ENCODE measurements at regions not wholly inside any gene's neighbourhood (a gene's known extent, or its start where the extent isn't known, plus 50 kb on each side); places are given as distances from the start of the nearest gene placed in this dataset.

DNA sequence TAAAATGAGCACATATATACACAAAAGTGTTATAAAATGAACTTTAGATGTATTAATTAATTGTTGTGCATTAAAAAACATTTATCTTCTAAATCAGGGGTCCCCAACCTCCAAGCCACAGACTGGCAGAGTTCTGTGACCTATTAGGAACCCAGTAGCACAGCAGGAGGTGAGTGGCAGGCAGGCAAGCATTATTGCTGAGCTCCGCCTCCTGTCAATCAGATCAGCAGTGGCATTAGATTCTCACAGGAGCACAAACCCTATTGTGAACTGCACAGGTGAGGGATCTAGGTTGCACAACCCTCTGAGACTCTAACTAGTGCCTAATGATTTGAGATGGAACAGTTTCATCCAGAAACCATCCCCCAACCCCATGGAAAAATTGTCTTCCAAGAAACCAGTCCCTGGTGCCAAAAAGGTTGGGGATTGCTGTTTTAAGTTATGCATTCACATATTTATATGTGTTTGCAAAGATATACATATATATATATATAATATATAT is 583.7 kb downstream of the KCNJ2 start:
- DNase-seq = no peak

DNA sequence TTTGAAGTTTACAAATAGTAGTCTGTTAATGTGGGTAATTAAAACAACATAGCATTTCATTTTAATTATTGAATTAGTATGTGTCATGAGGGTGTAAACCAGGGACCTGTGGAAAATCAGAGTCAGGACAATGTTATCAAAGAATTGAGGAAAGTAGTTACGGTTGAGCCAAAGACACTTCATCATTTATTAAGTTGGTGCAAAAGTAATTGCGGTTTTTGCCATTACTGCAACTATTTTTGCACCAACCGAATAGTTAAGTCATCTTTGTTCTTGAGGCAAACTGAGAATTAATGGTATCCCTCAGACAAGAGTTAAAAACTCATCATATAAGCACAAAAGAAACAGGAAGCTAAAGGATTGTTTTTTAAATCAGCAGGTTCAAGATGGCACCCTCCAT is 593.7 kb downstream of the KCNJ2 start:
- no peak for DNase-seq

DNA sequence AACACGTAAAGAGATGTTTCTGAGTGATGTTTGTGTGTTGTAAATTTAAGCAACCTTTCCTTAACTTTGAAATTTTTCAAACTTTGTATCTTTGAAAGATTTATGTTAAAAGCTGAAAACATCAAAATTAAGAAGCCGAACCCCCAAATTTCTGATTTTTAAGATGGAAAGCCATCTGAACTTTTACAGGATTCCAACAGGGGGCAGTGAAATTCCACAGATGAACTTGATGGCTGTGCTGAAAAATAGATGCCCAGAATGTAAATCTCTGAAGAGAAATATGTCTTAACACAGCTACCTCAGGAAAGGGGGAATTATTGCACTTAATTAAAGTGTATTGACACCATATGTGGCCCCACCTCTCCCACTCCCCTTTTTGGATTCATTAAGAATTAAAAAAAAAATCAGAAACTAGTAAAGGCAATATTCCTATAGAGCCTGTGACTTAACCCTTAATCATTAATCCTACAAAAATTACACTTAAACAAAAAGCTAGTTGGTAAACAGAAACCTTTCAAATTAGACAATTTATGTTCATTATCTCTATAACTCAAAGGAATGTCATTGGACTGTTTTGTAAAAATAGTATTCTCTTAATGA is 597.9 kb downstream of the KCNJ2 start:
- no peak for DNase-seq

DNA sequence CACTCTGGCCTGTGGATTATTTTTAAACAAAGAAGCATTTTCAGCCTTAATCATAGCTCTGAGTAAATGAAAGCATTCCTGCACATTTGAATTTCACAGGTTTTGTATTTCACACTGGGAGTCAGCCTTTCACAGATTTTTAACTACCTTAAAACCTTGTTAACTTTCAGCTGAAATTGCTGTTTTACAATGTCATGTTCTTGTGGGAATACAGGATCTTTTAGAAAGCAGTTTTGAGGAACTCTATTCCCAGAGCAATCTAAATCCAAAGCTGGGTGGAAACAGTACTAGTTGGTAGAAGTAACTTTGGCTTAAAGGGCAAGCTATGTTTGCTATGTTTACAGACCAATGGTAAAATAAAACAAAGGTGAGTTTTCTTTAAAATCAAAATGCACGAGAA is 600.6 kb downstream of the KCNJ2 start:
- no peak for DNase-seq

DNA sequence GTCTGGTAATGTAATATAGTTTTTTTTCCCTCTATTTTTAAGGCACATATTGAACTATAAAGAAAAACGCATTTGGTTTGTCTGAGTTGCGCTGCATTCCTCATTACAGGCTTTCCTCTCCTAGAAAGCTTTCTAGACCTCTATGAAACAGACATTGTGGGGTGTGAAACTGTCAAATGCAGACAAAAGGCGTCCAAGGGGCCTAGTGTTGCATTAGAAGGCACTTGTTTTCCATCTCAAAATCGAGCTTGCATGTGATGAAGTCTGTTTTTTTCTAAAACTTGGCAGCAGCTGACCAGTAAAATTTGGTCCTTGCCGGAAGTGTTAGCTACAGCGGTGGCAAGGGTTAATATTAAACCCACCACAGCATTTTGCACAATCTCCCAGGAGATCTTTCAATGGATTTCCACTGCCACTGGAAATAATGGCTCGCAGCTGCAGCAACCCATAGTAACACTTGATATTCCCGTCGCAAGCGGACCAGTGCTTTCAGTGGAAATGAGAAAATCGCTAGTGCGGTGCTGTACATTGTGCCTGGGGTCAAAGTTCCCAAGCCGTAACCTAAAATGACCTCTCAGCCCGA is 602.6 kb downstream of the KCNJ2 start:
- no peak for DNase-seq

DNA sequence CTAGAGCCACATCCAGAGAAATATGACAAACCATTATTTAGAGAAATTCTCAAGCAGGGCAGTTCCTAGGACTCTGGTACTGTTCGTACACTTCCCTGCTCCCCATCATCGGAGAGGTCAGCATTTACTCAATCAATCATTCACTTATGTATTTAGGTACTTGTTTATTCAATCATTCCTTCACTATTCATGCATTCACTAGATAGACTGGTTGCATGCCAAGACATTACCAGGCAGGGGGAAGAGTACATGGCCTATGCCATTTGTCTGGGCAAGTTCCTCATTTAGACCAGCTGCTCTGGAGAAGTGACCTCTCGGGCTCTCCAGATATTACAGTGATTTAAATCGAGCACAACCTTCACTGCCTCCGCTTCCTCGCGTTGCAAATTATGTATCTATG is 603.4 kb downstream of the KCNJ2 start:
- DNase-seq = no peak

DNA sequence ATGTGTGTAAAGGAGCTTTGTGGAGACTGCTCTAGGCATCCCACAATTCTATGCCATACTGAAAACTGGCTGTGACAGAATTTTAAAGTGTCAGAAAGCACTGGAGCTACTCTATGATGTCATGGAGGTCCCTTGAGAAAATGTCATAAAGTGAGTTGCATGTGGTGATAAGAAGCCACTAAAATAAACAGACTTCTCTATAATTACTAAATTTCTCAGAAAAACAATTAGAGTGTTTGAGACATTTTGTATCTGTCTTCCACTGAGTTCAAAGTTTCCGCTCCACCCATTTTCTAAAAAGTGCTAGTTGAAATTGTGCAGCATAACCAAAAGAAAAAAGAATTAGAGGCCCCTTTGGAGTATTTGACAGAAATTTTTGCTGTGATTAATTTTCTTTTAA is 603.9 kb downstream of the KCNJ2 start:
- DNase-seq = no peak

DNA sequence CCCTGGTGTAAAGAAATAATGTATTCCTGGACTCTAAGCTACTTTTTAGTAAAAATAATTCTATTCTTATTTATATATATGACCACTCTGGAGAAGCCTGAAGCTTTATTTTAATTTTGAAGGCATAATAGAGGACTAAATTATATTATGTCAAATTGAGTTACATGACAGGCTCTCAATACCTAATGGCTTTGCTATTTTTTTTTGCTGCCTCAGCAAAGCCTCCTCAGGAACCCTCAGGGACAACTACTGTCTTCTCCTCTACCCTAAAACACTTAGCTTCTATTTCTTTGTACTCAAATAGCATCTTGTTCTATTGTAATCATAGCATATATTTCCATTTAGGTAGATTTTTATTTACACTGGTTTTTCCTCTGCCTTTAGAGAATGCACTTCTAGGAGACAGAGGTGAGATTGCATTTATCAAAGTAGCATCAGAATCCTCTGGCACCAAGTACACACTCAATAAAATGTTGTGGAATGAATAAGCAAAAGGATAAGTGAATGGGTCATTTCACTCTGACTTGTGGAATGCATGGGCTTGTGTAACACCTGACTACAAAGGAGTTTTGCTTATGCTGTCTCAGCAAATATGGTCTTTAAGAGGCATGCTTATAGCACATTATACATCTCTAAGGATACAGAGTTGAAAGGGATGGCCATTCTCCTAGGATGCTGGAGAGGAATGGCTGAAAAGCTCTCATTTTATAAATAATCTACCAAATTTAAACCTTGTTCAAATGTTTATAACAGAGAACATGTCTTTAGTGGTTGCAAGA is 605.2 kb downstream of the KCNJ2 start:
- no peak for DNase-seq

DNA sequence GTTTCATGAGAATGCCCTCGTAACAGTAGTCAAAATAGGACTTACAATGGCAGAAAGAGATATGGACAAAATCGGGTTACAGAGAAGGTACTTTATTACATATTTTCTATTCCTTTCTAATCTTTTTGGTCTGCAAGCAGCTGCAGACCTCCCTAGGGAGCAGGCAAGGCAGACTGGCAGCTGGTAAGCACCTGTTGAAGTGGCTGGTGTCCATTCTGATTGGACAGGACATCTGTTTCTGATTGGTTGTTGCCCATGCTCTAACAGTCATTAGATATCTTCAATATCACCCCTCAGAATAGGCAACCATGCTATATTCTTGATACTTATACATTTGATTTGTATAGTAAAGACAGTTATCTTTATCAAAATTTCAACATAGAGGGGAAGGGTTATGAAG is 606.3 kb downstream of the KCNJ2 start:
- no peak for DNase-seq

DNA sequence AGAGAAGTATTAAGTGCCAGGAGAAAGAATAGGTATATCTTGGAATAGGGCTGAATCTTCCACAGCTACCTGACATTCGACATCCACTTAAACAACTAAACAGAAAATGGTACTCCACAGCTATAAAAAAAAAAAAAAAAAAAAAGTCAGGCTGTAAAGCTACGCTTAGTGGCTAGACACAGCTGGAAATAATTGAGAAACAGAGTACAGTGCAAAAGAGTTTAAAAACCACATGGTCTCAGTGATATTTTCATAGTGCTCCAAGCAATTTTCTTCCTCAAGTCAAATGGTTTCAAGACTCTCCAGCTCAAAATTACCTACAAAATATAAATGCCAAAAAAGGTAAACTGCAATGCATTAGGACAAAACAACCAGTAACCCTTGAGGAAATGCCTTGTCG is 607.1 kb downstream of the KCNJ2 start:
- DNase-seq = no peak

DNA sequence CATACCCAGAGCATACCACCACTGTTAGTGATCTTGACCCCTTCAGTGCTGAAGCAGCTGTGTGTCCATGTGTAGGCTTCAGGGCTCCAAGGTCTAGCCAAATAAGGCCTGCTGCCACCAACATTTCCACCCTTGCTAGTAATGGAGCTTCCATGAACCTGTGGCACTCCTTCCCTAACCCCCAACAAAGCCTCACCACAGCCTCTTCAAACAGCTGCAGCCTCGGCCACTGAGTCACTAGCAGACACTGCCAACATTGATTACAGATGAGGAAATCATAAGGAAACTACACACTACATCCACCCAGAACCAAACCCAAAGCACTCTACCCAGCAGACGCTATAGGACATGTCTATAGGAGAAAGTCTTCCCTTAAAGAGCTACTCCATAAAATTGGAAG is 610.7 kb downstream of the KCNJ2 start:
- DNase-seq = no peak

DNA sequence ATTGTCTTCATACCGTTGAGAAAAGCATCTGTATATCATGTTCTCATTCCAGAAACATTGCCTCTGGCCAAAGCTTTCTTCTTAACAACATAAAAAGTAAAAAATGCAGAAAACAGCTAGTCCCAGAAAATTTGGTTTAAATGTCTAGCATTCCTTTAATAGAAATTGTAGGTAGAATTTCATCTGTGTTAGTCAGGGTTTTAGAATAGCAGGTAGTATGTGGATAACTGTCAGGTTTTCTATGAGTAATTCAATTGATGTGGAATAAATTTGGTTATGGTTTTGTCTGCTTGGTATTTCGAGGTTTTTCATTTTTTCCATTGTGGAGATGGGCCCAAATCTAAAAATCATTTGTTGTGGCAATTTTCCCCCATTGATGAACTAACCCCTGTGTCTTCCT is 616.7 kb downstream of the KCNJ2 start:
- DNase-seq = no peak

DNA sequence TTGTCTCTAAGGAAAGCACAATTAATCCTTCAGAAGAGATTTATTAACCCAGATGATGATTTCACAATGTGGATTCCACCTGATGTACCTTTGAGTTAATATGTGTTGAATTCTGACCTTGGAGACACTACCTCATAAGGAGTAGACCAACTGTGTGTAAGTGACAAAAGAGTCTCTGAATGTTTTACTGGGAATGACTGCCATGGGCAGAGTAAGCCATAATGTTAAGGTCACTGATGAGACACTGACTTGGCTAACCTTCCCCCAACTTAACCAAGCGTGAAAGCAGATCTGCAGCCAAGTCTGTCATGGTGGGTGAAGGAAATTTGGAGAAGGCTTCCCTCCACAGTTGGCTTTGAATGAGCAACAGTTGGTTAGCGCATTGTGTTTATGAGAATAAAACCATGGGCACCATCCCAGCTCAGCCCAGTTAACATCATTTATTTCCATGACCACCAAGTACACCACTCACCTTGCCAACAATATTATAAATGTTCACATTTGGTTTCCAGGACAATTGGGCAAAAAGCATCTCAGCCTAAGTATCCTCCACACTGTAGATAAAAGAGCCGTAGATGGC is 618.5 kb downstream of the KCNJ2 start:
- DNase-seq = no peak

DNA sequence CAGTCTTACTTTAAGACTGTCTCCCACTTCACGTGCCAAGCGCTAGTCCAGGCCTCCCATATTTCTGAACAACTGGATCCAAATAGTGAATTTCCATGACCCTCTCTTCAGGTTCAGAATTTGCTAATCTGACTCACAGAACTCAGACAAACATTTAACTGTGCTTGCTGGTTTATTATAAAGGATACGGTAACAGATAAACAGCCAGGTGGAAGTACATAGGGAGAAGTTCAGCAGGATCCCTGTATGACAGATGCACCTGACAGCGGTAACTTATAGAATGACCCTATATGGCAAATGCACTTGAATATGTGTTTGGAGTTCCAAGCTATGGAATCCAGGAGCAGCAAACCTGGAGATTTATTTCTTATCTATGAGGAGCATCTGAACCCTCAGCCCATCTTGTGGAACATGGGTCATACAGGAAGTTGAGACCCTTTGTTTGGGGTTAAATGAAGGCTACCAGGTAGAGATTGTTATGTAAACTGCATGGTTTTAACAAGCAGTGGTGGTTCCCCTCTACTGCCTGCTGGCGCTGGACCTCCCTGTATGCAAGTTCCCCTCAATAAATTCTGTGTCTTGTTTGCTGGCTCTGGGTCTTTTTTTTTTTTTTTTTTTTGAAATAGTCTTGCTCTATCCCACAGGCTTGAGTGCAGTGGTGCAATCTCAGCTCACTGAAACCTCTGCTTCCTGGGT is 622.6 kb downstream of the KCNJ2 start:
- no peak for DNase-seq

DNA sequence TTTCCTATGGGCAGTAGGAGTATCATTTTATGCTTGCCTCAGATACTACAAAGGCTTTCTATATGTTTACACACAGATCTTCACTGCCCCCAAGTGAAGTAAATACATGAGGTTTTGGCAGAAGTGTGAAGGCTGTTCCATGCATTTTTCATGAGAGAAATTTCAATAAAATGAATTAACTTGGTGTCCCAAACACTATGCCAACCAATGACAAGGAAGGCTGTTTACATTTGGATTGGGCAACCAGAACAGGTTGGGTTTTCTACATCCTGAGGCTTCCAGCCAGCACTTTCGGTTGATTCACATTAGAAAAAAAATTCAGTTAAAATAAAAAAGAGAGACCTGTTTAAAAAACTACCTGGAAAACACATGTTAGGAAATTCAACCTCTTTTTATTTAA is 625.4 kb downstream of the KCNJ2 start:
- DNase-seq = no peak

DNA sequence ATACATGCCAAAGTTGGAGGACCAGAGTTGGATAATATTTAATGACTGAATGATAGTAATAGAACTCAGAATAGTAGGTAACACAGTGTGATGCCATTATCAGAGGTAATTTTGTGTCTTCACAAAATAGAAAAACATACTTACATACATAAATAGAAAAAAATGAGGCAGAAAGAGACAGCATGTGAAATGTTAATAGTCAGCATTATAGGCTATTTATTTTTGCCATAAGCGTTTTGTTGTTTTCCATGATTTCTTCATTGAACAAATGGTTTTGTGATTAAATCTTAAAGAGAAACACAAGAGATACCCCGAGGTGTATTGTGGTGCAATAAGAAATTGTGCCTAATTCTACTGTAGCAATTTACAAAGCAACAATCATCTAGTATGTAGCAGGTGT is 626.3 kb downstream of the KCNJ2 start:
- DNase-seq = no peak

DNA sequence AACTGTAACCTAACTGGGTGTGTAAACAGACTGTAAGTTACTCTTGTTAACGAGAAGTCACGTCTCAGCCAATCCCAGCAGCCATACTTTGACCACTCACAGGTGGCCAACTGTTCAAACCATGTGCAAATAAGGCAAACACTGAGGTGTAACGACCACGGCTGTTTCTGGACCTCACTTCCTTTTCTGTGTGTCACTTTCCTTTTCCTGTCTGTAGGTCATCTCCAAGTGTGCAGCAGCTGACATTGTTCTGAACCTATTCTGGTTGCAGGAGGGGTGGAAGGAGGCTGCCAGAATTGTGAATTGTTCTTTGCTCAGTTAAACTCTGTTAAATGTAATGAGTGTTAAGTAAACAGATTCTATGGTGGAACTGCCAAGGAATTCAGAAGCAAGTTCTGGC is 627.4 kb downstream of the KCNJ2 start:
- DNase-seq = no peak

DNA sequence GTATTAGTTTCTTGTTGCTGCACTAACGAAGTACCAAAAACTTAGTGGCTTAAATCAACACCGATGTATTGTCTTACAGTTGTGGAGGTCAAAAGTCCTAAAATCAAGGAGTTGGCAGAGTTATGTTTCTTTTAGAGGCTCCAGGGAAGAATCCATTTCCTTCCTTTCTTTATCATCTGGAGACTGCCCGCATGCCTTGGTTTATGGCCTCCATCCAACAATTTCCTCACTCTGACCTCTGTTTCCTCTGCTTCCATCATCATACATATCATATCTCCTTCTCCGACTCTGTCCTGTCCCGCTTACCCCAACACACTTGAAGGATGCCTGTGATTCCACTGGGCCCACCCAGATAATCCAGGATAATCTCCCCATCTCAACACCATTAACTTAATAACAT is 627.8 kb downstream of the KCNJ2 start:
- no peak for DNase-seq

DNA sequence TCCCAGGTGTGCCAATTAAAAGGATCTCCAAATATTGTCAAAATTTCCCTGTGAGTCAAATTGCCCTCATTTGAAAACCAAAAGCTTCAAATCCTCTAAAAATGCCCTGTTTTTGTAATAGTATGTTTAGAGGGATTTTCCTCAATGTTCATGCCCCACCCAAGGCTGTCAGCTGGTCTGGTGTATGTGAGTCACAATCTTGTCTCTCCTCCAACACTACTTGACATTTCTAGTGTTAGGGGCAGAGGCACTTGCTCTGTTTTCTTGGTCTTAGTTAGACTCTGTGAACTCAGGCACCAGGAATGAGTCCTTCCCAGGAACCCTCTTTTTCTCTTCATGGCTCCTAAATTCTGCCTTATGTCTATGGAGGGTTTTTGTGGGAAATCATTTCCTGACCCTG is 634.8 kb downstream of the KCNJ2 start:
- DNase-seq = no peak

DNA sequence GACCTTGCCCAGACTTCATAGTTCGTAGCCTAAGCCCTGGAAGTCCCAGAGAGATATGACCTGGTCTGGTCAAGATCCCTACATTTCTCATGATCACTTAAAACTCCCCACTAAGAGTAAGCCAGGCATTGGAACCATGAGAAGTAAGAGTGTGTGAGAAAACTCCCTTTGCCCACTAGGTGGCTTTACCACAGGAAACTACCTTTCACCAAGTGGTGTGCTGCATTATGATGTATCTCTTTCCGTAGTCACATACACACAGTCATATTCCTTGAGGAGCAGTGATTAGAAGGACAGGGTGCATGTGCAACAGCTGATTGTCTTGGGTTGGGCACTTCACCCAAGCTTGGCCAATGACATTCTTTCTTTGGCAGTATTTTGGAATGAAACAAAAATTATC is 639.3 kb downstream of the KCNJ2 start:
- no peak for DNase-seq

DNA sequence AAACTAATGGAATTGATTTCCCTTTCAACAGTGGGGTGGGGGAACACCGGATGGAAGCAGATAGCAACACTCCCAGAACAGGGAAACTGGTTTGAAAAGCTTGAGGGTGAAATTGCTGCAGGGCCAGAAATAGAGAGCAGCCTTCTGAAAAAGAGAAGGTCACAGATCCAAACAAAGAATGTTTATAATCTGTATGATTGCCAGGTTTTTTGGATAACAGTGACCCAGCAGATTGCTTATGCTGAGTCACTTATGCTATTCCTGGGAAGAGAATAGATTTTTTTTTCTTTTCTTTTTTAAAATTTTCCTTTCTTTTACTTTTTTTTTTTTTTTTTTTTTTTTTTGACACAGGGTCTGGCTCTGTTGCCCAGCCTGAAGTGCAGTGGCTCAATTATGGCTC is 641.3 kb downstream of the KCNJ2 start:
- DNase-seq = no peak

DNA sequence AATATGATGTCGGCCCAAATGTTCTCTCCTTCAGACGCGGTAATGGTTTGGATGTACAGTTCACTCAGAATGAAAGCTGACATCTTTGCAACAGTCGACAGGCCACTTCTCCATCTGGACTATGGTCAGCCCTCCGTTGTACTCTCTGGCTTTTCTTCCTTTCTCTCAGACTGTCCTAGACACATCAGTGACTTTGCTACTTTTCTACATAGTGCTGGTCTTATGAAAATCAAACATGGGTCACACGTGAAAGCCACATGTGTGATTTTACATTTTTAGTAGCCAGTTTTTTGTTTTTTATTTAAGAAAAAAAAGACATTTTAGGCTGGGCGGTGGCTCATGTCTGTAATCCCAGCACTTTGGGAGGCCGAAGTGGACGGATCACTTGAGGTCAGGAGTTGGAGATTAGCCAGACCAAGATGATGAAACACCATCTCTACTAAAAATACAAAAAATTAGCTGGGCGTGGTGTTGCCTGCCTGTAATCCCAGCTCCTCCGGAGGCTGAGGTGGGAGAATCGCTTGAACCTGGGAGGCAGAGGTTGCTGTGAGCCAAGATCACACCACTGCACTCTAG is 644.1 kb downstream of the KCNJ2 start:
- DNase-seq = no peak

DNA sequence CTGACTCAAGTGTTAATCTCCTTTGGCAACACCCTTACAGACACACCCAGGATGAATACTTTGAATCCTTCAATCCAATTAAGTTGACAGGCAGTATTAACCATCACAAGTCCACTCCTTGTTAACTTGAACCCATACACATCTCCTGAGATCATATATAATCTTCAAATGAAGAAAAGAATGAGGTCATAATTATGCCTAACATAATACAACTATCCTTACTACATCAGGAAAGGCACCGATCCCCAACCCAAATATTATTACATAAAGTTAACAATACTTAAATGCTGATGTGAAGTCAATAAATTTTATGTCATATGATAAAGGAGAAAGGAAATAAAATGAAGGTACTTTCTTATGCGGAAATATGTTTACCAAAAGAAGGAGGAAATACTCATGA is 649.9 kb downstream of the KCNJ2 start:
- no peak for DNase-seq

All from CD4-positive, alpha-beta T cell treated with Interleukin-4 for 4 hours (primary cell).